PFSK-1 (cell line): ENCODE measurements at regions not wholly inside any gene's neighbourhood (a gene's known extent, or its start where the extent isn't known, plus 50 kb on each side); places are given as distances from the start of the nearest gene placed in this dataset.

Experiments used
- FOXP2 ChIP-seq: optimal IDR thresholded peaks from 2 replicates; pipeline ENCODE3; 2011; ENCODE audit warnings: borderline replicate concordance, control low read depth, inconsistent platforms; ENCODE audit not compliant: insufficient read depth; ENCODE audit errors: extremely low read length, extremely low read depth
- POLR2AphosphoS5 ChIP-seq: IDR thresholded peaks from 2 replicates; pipeline ENCODE4 v1.6.1; 2012; ENCODE audit warnings: low read depth, mild to moderate bottlenecking, control low read depth, low read length, moderate library complexity
- SIN3A ChIP-seq: IDR thresholded peaks from 2 replicates; pipeline ENCODE4 v1.6.1; 2012; ENCODE audit warnings: mild to moderate bottlenecking, low read length, moderate library complexity, borderline replicate concordance; ENCODE audit not compliant: insufficient read depth
- TAF1 ChIP-seq: IDR thresholded peaks from 2 replicates; pipeline ENCODE4 v1.6.1; 2012; ENCODE audit warnings: low read length, control low read depth, borderline replicate concordance; ENCODE audit not compliant: insufficient read depth
- TF ChIP-seq, protein P1 (sequence below), 2 experiments: IDR thresholded peaks; 2 replicates each; pipeline versions ENCODE4 v1.6.1 to v1.8.0; 2011 to 2012; ENCODE audit warnings: low read depth in 2 of 2, low read length in 2 of 2, control low read depth in 1 of 2, inconsistent platforms in 1 of 2, mild to moderate bottlenecking in 1 of 2, moderate library complexity in 1 of 2; ENCODE audit not compliant: insufficient read depth in 1 of 2

DNA sequence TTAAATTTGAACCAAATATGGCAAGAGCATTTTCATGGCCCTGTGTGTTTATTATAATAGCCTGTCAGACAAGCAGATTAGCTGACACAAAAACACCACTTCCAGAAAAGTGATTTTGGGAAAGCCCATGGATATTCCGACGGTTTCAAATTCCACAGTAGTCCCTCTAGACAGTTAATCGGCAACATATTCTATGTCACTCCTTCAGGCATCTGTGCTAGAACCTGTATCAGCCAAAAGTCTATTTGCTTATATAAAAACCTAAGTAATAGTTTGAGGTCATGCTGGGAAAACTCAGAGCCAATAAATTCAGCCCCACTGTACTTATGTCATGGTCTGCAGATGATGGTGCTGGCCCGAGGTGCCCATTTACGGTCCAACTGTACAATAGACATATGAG is 110.2 kb upstream of the ARHGEF26 start:
- TF ChIP-seq POLR2AphosphoS5 = no peak
- no peak for TF ChIP-seq SIN3A
- no peak for TF ChIP-seq FOXP2
- no peak for TF ChIP-seq TAF1
- TF ChIP-seq, protein P1, sequence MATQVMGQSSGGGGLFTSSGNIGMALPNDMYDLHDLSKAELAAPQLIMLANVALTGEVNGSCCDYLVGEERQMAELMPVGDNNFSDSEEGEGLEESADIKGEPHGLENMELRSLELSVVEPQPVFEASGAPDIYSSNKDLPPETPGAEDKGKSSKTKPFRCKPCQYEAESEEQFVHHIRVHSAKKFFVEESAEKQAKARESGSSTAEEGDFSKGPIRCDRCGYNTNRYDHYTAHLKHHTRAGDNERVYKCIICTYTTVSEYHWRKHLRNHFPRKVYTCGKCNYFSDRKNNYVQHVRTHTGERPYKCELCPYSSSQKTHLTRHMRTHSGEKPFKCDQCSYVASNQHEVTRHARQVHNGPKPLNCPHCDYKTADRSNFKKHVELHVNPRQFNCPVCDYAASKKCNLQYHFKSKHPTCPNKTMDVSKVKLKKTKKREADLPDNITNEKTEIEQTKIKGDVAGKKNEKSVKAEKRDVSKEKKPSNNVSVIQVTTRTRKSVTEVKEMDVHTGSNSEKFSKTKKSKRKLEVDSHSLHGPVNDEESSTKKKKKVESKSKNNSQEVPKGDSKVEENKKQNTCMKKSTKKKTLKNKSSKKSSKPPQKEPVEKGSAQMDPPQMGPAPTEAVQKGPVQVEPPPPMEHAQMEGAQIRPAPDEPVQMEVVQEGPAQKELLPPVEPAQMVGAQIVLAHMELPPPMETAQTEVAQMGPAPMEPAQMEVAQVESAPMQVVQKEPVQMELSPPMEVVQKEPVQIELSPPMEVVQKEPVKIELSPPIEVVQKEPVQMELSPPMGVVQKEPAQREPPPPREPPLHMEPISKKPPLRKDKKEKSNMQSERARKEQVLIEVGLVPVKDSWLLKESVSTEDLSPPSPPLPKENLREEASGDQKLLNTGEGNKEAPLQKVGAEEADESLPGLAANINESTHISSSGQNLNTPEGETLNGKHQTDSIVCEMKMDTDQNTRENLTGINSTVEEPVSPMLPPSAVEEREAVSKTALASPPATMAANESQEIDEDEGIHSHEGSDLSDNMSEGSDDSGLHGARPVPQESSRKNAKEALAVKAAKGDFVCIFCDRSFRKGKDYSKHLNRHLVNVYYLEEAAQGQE (IDR thresholded peaks at IDR 0.05; ENCODE audit: insufficient read depth in 1 of 2, low read depth in 2 of 2, low read length in 2 of 2) = no peak

DNA sequence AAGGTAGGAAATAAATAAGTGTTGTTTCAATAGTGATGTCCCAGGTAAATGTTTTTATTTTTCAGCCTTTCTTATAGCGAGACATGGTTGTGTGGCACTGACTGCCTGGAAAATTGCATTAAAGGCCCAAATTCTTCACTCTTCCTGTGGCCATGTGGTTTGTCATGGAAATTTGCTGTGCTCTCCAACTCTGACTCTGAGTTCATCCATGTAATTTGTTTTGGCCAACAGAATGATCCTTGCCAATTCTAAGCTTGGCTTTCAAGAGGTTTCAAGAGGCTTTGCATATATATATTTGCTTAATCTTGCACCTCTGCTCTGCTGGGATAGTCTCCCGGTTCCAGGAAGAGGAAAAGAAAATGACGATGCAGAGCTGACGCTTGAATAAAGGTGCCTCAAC is 107.5 kb upstream of the ARHGEF26 start:
- TF ChIP-seq POLR2AphosphoS5 (no peak), FOXP2 (no peak), TAF1 (no peak), SIN3A (no peak)
- TF ChIP-seq, protein P1 (IDR thresholded peaks at IDR 0.05; ENCODE audit: insufficient read depth in 1 of 2, low read depth in 2 of 2, low read length in 2 of 2) = no peak

DNA sequence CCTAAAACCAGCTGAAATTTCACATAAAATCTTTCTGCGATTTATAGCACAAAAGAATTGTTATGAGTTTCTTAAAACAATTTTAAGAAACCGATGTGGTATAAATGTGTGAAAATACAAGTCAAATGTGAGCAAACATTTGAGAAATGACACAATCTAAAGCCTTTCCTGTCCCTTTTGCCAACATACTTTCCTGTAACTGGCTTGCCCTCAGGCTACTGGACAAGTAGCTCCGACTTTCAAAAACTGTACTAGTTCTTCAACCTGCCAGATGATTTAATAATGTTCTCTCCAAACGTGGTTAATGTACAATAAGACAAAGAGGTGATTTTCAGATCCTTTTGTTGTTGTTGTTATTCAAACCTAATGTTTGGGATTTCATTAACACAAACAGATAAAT is 105.9 kb upstream of the ARHGEF26 start:
- TF ChIP-seq FOXP2 = no peak
- no peak for TF ChIP-seq TAF1
- no peak for TF ChIP-seq POLR2AphosphoS5
- no peak for TF ChIP-seq SIN3A
- TF ChIP-seq, protein P1 (IDR thresholded peaks at IDR 0.05; ENCODE audit: insufficient read depth in 1 of 2, low read depth in 2 of 2, low read length in 2 of 2) = no peak

DNA sequence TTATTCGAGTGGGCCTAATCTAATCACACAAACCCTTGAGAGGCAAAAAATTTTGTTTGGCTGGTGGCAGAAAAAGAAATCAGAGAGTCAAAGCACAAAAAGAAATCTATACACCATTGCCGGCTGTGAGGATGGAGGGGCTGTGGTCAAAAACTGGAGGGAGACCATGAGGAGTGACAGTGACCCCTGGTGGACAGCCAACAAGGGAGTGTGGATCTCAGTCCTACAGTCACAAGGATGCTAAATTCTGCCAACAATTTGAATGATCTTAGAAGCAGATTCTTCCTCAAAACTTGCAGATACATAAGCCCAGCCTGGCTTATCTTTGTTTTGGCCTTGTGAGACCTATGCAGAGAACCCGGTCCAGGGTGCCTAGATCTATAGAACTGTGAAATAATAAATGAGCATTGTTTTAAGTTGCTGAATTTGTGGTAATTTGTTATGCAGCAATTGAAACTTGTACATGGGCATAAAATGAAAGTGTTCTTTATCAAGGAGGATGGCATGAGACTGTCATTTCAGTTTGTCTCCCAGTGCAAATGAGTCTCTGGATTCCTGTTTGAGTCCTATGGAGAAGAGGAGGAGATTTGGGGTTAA is 103.0 kb upstream of the ARHGEF26 start:
- TF ChIP-seq TAF1 = no peak

DNA sequence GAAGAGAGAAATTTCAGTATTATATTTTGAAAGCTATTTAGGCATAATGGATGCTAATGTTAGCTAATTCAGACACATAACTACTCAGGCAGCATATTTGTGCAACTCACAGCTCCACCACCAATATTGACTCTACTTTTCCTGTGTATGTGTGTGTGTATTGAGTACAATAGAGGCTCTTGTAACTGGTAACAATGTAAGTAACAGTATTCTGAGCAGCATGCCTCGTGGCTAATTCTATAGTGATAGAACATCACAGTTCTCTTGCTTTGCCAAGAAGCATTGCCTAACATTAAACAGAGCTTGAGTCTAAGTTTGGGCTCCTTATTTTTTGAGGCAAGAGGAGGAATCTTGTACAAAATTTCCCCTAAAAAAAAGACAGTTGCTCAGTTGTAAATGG is 98.6 kb upstream of the ARHGEF26 start:
- TF ChIP-seq, protein P1 (IDR thresholded peaks at IDR 0.05; ENCODE audit: insufficient read depth in 1 of 2, low read depth in 2 of 2, low read length in 2 of 2) = no peak
- TF ChIP-seq SIN3A (no peak), POLR2AphosphoS5 (no peak)
